B cell (primary cell): ENCODE measurements at regions not wholly inside any gene's neighbourhood (a gene's known extent, or its start where the extent isn't known, plus 50 kb on each side); places are given as distances from the start of the nearest gene placed in this dataset.

ENCODE experiments used
- ATAC-seq: fragments of 200-7000 bp; cut with Tn5 transposase; one replicate; pipeline ENCODE4 v1.10.0; 2021; ENCODE audit warnings: low read depth, mild to moderate bottlenecking, moderate number of reproducible peaks, moderate library complexity
- CTCF ChIA-PET: fragments of 350-600 bp; sonication (Branson Sonifier 250); formaldehyde crosslinking; loops from one replicate; lab custom pipeline; 2021; ENCODE audit warnings: antibody characterized with exemption, inconsistent platforms; lab: Charles Lee
- POLR2A ChIA-PET: fragments of 350-600 bp; sonication (Branson Sonifier 250); formaldehyde crosslinking; loops from one replicate; lab custom pipeline; 2021; ENCODE audit warnings: antibody characterized with exemption; lab: Charles Lee
- DNase-seq: peaks from one replicate; pipeline ENCODE4 v3.0.0; 2013
- H2AFZ ChIP-seq: 2 replicates; pipeline ENCODE4 v1.6.1; 2012; ENCODE audit warnings: mild to moderate bottlenecking, low read depth, low read length; ENCODE audit not compliant: insufficient read depth, poor library complexity, severe bottlenecking
- H3K27ac ChIP-seq, 2 donors: 1 replicate in 1 of 2; 2 replicates in 1 of 2; pipeline ENCODE4 v1.5.1; 2012 to 2013; ENCODE audit warnings: low read length in 2 of 2, mild to moderate bottlenecking in 2 of 2, moderate library complexity in 1 of 2
- H3K27me3 ChIP-seq, 4 experiments: fragments of 200-600 bp in 1 of 4; sonication (generic) in 1 of 4; replicated peaks in 1 of 4; 1 replicate in 2 of 4; 2 replicates in 2 of 4; pipeline versions ENCODE4 v1.6.1 to v1.7.0; 2013 to 2016; ENCODE audit warnings: low read length in 3 of 4, mild to moderate bottlenecking in 2 of 4, mixed read lengths in 1 of 4, moderate library complexity in 1 of 4; ENCODE audit not compliant: insufficient read depth in 4 of 4, control insufficient read depth in 3 of 4; ENCODE audit errors: control extremely low read depth in 1 of 4
- H3K36me3 ChIP-seq, 2 experiments: replicated peaks in 1 of 2; 1 replicate in 1 of 2; 2 replicates in 1 of 2; pipeline versions ENCODE4 v1.6.1 to v1.7.1; 2013; ENCODE audit warnings: low read length in 1 of 2; ENCODE audit not compliant: insufficient read depth in 2 of 2, control insufficient read depth in 1 of 2; ENCODE audit errors: control extremely low read depth in 1 of 2, extremely low read depth in 1 of 2
- H3K4me1 ChIP-seq, 2 donors: fragments of 200-600 bp in 1 of 2; sonication (generic) in 1 of 2; 1 replicate in 1 of 2; 2 replicates in 1 of 2; pipeline versions ENCODE4 v1.5.1 to v1.6.1; 2013 to 2017; ENCODE audit warnings: low read length in 2 of 2; ENCODE audit not compliant: control insufficient read depth in 2 of 2, insufficient read depth in 2 of 2
- H3K4me2 ChIP-seq: replicated peaks from 2 replicates; pipeline ENCODE3; 2012; ENCODE audit warnings: mild to moderate bottlenecking, low read depth, low read length; ENCODE audit not compliant: poor library complexity, severe bottlenecking
- H3K4me3 ChIP-seq, 5 experiments: fragments of 200-600 bp in 1 of 5; sonication (generic) in 1 of 5; 1 replicate in 3 of 5; 2 replicates in 2 of 5; pipeline versions ENCODE4 v1.5.1 to v1.7.0; 2011 to 2016; ENCODE audit warnings: low read length in 4 of 5, mild to moderate bottlenecking in 4 of 5, low read depth in 2 of 5, control low read depth in 1 of 5, moderate library complexity in 1 of 5; ENCODE audit not compliant: insufficient read depth in 1 of 5; ENCODE audit errors: control extremely low read depth in 1 of 5, extremely low read depth in 1 of 5
- H3K79me2 ChIP-seq: fragments of 200-600 bp; sonication (generic); one replicate; pipeline ENCODE4 v1.6.0; 2016; ENCODE audit warnings: low read length; ENCODE audit not compliant: control insufficient read depth, insufficient read depth
- H3K9ac ChIP-seq: fragments of 200-600 bp; sonication (generic); 2 replicates; pipeline ENCODE4 v1.6.1; 2017; ENCODE audit warnings: mild to moderate bottlenecking, low read length, moderate library complexity
- H3K9me3 ChIP-seq, 3 donors: one replicate each; pipeline versions ENCODE4 v1.6.1 to v1.7.1; 2013; ENCODE audit warnings: low read length in 2 of 3; ENCODE audit not compliant: control insufficient read depth in 2 of 3, insufficient read depth in 1 of 3; ENCODE audit errors: control extremely low read depth in 1 of 3
- H4K20me1 ChIP-seq: 2 replicates; pipeline ENCODE4 v1.6.0; 2012; ENCODE audit warnings: mild to moderate bottlenecking, low read length; ENCODE audit not compliant: insufficient read depth, control insufficient read depth, poor library complexity, severe bottlenecking
- H3K27ac Mint-ChIP-seq: one replicate; pipeline ENCODE4 v1.8.0; 2021; ENCODE audit warnings: mixed read lengths
- H3K27me3 Mint-ChIP-seq: one replicate; pipeline ENCODE4 v1.8.0; 2021; ENCODE audit warnings: mixed read lengths
- H3K4me1 Mint-ChIP-seq: one replicate; pipeline ENCODE4 v1.8.0; 2021; ENCODE audit warnings: mixed read lengths
- H3K4me3 Mint-ChIP-seq: one replicate; pipeline ENCODE4 v1.8.0; 2021; ENCODE audit warnings: mixed read lengths
- H3K9me3 Mint-ChIP-seq: one replicate; pipeline ENCODE4 v1.8.0; 2022; ENCODE audit warnings: mixed read lengths; ENCODE audit not compliant: insufficient read depth
- EZH2 ChIP-seq: IDR thresholded peaks from 2 replicates; pipeline ENCODE4 v1.6.1; 2012; ENCODE audit warnings: borderline replicate concordance, low read depth, mild to moderate bottlenecking, moderate library complexity, low read length; ENCODE audit not compliant: insufficient read depth, poor library complexity, severe bottlenecking
- whole genome bisulfite sequencing: methylation state at CpG from one replicate; pipeline ENCODE4 v1.1.5; 2013; ENCODE audit warnings: missing lambda C conversion rate; ENCODE audit not compliant: insufficient coverage; 5-methylcytosine and 5-hydroxymethylcytosine counted together
- intact Hi-C: fragments of 100-400 bp; cut with micrococcal nuclease; formaldehyde crosslinking; loops from one replicate; pipeline ENCODE4 v1.10.0; 2022
- TF ChIP-seq, protein P1 (sequence below): fragments of 200-600 bp; IDR thresholded peaks from one replicate; pipeline ENCODE4 v1.8.0; 2022; ENCODE audit warnings: antibody characterized with exemption, mild to moderate bottlenecking

- TF ChIP-seq, protein P1, sequence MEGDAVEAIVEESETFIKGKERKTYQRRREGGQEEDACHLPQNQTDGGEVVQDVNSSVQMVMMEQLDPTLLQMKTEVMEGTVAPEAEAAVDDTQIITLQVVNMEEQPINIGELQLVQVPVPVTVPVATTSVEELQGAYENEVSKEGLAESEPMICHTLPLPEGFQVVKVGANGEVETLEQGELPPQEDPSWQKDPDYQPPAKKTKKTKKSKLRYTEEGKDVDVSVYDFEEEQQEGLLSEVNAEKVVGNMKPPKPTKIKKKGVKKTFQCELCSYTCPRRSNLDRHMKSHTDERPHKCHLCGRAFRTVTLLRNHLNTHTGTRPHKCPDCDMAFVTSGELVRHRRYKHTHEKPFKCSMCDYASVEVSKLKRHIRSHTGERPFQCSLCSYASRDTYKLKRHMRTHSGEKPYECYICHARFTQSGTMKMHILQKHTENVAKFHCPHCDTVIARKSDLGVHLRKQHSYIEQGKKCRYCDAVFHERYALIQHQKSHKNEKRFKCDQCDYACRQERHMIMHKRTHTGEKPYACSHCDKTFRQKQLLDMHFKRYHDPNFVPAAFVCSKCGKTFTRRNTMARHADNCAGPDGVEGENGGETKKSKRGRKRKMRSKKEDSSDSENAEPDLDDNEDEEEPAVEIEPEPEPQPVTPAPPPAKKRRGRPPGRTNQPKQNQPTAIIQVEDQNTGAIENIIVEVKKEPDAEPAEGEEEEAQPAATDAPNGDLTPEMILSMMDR: no peak
- TF ChIP-seq EZH2: no peak
- H3K4me1 Mint-ChIP-seq: no peaks in the 10 kb centered on the region
- 25% methylated on average over 2 of the region's 8 CpGs for WGBS
- Histone ChIP-seq H3K9ac (no peak overlapping the region), H3K36me3 (no peaks in the 10 kb centered on the region), H3K27me3 (peaks cover 0 to 18% (median 0%) of the 10 kb centered on the region in 4 experiments), H3K4me2 (no peak overlapping the region), H2AFZ (no peak overlapping the region), H4K20me1 (no peaks in the 10 kb centered on the region), H3K9me3 (peaks cover 0 to 9% (median 0%) of the 10 kb centered on the region in 3 donors), H3K27ac (no peak overlapping the region), H3K4me3 (no peak overlapping the region), H3K79me2 (no peaks in the 10 kb centered on the region), H3K4me1 (no peaks in the 10 kb centered on the region)
- no peak for DNase-seq
- H3K4me3 Mint-ChIP-seq: no peak overlapping the region
- no peak for ATAC-seq
- no peak overlapping the region for H3K27ac Mint-ChIP-seq
- intact Hi-C loops: no loop called here
- CTCF ChIA-PET: no interaction called here
- peaks cover 36% of the 10 kb centered on the region for H3K27me3 Mint-ChIP-seq
- H3K9me3 Mint-ChIP-seq: no peaks in the 10 kb centered on the region
- POLR2A ChIA-PET: no interaction called here
These were observed 61.9 kb upstream of the RAPGEF1 start for GRCh38 chr9:131801810-131802209.

DNA sequence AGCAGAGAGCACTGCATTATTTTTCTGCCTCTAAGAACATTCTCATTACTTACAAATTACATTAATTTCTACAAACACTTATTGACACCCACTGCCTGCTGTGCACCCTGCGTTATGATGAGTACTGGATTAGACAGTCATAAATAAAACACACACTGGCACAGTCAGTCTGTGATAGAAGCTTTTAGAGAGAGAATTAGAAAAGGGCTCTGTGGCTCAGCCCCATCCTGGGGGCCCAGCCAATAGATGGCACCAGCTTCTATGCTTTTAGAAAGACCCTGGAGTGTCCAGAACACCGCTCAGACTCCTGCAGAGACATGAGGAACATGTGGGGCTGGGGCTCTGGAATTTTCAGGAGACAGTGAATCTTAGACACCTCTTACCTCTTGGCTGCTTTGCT, 61.0 kb upstream of the RAPGEF1 start:
- Histone ChIP-seq H3K36me3 (no peaks in the 10 kb centered on the region), H2AFZ (no peak overlapping the region), H3K9me3 (peaks cover 0 to 12% (median 0%) of the 10 kb centered on the region in 3 donors), H3K4me3 (no peak overlapping the region), H3K27ac (no peak overlapping the region), H3K4me1 (no peaks in the 10 kb centered on the region), H4K20me1 (no peaks in the 10 kb centered on the region), H3K27me3 (peaks cover 0 to 16% (median 0%) of the 10 kb centered on the region in 4 experiments), H3K4me2 (no peak overlapping the region), H3K79me2 (no peaks in the 10 kb centered on the region), H3K9ac (no peak overlapping the region)
- no peak for DNase-seq
- Mint-ChIP-seq H3K4me1 (no peaks in the 10 kb centered on the region), H3K27ac (no peak overlapping the region), H3K27me3 (peaks cover 27% of the 10 kb centered on the region), H3K9me3 (no peaks in the 10 kb centered on the region), H3K4me3 (no peak overlapping the region)
- intact Hi-C loops: no loop called here
- WGBS: 44% methylated on average over 1 of the region's 2 CpGs
- no peak for ATAC-seq
- TF ChIP-seq, protein P1: no peak
- no peak for TF ChIP-seq EZH2
- CTCF ChIA-PET: no interaction called here
- POLR2A ChIA-PET: no interaction called here
